ENCODE measurements at regions not wholly inside any gene's neighbourhood (a gene's known extent, or its start where the extent isn't known, plus 50 kb on each side); places are given as distances from the start of the nearest gene placed in this dataset.

GRCh38 chr3:59286791-59287531 is 237.1 kb upstream of the CFAP20DC start:
- in situ Hi-C loops (cut with MboI; ENCODE audit: low pct_unique_long_range_greater_than_20kb, low sequenced_read_pairs, unreplicated experiment): no loop called here
- peak; percentile 7 for DNase-seq (ENCODE audit: low spot score)

DNA sequence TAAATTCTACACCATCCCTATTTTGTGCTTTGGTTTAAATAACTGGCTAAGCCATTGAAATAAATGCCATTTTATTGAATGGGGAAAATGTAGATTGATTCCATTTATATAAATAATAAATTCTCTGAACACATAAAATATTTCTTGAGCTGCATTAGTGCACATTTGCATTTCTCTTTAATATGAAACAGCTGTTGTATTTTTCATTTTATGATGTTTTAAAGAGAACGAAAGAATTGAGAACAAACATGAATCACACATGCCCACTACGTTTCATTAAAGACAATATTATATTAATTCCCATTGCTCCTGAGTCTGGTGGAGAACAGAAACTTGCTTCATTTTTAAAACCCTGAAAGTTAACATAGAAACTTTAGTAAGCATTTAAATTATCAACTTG is 235.7 kb upstream of the CFAP20DC start:
- no peak for DNase-seq (ENCODE audit: low spot score)
- TF ChIP-seq, protein P1, sequence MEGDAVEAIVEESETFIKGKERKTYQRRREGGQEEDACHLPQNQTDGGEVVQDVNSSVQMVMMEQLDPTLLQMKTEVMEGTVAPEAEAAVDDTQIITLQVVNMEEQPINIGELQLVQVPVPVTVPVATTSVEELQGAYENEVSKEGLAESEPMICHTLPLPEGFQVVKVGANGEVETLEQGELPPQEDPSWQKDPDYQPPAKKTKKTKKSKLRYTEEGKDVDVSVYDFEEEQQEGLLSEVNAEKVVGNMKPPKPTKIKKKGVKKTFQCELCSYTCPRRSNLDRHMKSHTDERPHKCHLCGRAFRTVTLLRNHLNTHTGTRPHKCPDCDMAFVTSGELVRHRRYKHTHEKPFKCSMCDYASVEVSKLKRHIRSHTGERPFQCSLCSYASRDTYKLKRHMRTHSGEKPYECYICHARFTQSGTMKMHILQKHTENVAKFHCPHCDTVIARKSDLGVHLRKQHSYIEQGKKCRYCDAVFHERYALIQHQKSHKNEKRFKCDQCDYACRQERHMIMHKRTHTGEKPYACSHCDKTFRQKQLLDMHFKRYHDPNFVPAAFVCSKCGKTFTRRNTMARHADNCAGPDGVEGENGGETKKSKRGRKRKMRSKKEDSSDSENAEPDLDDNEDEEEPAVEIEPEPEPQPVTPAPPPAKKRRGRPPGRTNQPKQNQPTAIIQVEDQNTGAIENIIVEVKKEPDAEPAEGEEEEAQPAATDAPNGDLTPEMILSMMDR (IDR thresholded peaks at IDR 0.05; ENCODE audit: extremely low read depth, insufficient read depth, missing control alignments): no peak
- in situ Hi-C loops (cut with MboI; ENCODE audit: low pct_unique_long_range_greater_than_20kb, low sequenced_read_pairs, unreplicated experiment): no loop called here

More at GRCh38 chr3:59286791-59287531, 237.1 kb upstream of the CFAP20DC start:
- TF ChIP-seq, protein P1 (IDR thresholded peaks at IDR 0.05; ENCODE audit: extremely low read depth, insufficient read depth, missing control alignments): no peak

- TF ChIP-seq, protein P1 (IDR thresholded peaks at IDR 0.05; ENCODE audit: extremely low read depth, insufficient read depth, missing control alignments): no peak
- in situ Hi-C loops (cut with MboI; ENCODE audit: low pct_unique_long_range_greater_than_20kb, low sequenced_read_pairs, unreplicated experiment): no loop called here
- DNase-seq (ENCODE audit: low spot score): no peak
Observed at GRCh38 chr3:59284926-59285325, 235.1 kb upstream of the CFAP20DC start.

- TF ChIP-seq, protein P1 (IDR thresholded peaks at IDR 0.05; ENCODE audit: extremely low read depth, insufficient read depth, missing control alignments): no peak
- DNase-seq (ENCODE audit: low spot score): no peak
- in situ Hi-C loops (cut with MboI; ENCODE audit: low pct_unique_long_range_greater_than_20kb, low sequenced_read_pairs, unreplicated experiment): no loop called here
Observed at GRCh38 chr3:59280113-59280512, 230.3 kb upstream of the CFAP20DC start.

- TF ChIP-seq, protein P1 (IDR thresholded peaks at IDR 0.05; ENCODE audit: extremely low read depth, insufficient read depth, missing control alignments): no peak
- no peak for DNase-seq (ENCODE audit: low spot score)
- in situ Hi-C loops (cut with MboI; ENCODE audit: low pct_unique_long_range_greater_than_20kb, low sequenced_read_pairs, unreplicated experiment): no loop called here
Observed at GRCh38 chr3:59277816-59278215, 228.0 kb upstream of the CFAP20DC start.

DNA sequence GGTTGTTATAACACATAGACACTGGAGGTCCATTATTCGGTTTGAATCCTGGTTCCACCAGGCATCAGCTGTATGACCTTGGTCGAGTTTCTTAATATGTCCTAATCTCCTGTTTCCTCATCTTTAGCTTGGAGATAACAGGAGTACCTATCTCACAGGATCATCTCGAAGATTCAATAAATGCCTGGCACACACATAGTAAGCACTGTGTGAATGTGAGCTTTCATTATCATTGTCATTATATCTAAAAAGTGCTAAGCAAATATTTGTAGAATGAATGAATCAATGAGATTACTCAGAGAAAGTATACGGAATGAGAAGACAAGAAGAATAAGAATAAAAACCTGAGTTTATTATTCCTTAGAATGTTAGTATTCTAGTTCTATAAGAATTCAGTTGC is 227.4 kb upstream of the CFAP20DC start:
- in situ Hi-C loops (cut with MboI; ENCODE audit: low pct_unique_long_range_greater_than_20kb, low sequenced_read_pairs, unreplicated experiment): no loop called here
- no peak for DNase-seq (ENCODE audit: low spot score)
- TF ChIP-seq, protein P1 (IDR thresholded peaks at IDR 0.05; ENCODE audit: extremely low read depth, insufficient read depth, missing control alignments): no peak

Measured in GM13977 (cell line).